Chondrocyte (in vitro differentiated cells): ENCODE measurements at regions not wholly inside any gene's neighbourhood (a gene's known extent, or its start where the extent isn't known, plus 50 kb on each side); places are given as distances from the start of the nearest gene placed in this dataset.

Experiments
- DNase-seq: peaks from one replicate; pipeline ENCODE4 v3.0.0; 2021; ENCODE audit warnings: mixed read lengths, low spot score
- H3K27ac Mint-ChIP-seq: one replicate; pipeline ENCODE4 v1.8.0; 2021; ENCODE audit warnings: mild to moderate bottlenecking, moderate library complexity, mixed read lengths; ENCODE audit not compliant: unreplicated experiment
- H3K27me3 Mint-ChIP-seq: 2 replicates; pipeline ENCODE4 v1.8.0; 2021; ENCODE audit warnings: low read depth, mixed read lengths
- H3K36me3 Mint-ChIP-seq: 2 replicates; pipeline ENCODE4 v1.8.0; 2021; ENCODE audit warnings: low read depth, mixed read lengths
- H3K4me1 Mint-ChIP-seq: 2 replicates; pipeline ENCODE4 v1.8.0; 2021; ENCODE audit warnings: low read depth, mild to moderate bottlenecking, mixed read lengths
- H3K4me3 Mint-ChIP-seq: one replicate; pipeline ENCODE4 v1.8.0; 2021; ENCODE audit warnings: mild to moderate bottlenecking, moderate library complexity, mixed read lengths; ENCODE audit not compliant: unreplicated experiment
- H3K9me3 Mint-ChIP-seq: 2 replicates; pipeline ENCODE4 v1.8.0; 2021; ENCODE audit warnings: low read depth, mixed read lengths
- CTCF ChIP-seq: fragments of 200-600 bp; sonication (generic); IDR thresholded peaks from 2 replicates; pipeline ENCODE4 v1.5.0; 2021; ENCODE audit warnings: antibody characterized with exemption, mild to moderate bottlenecking, moderate library complexity

GRCh38 chr11:8765294-8765693 is 82.7 kb downstream of the RPL27A start:
- Mint-ChIP-seq H3K4me3 (no peak overlapping the region), H3K9me3 (no peaks in the 10 kb centered on the region), H3K36me3 (peaks cover 2% of the 10 kb centered on the region), H3K4me1 (peaks cover 61% of the 10 kb centered on the region), H3K27ac (peak overlapping the region; percentile 91), H3K27me3 (no peaks in the 10 kb centered on the region)
- no peak for DNase-seq
- TF ChIP-seq CTCF = no peak

GRCh38 chr11:8766043-8766987 is 83.7 kb downstream of the RPL27A start:
- no peaks in the 10 kb centered on the region for H3K27me3 Mint-ChIP-seq
- no peak overlapping the region for H3K4me3 Mint-ChIP-seq
- H3K36me3 Mint-ChIP-seq = peaks cover 2% of the 10 kb centered on the region
- H3K9me3 Mint-ChIP-seq = no peaks in the 10 kb centered on the region
- peaks cover 68% of the 10 kb centered on the region for H3K4me1 Mint-ChIP-seq
- TF ChIP-seq CTCF = peak; percentile 18
- DNase-seq = no peak
- H3K27ac Mint-ChIP-seq = peak overlapping the region; percentile 80

GRCh38 chr11:8766988-8767374 is 84.4 kb downstream of the RPL27A start:
- no peak for DNase-seq
- Mint-ChIP-seq H3K4me3 (no peak overlapping the region), H3K4me1 (peaks cover 75% of the 10 kb centered on the region), H3K27me3 (no peaks in the 10 kb centered on the region), H3K27ac (peak overlapping the region; percentile 80), H3K9me3 (no peaks in the 10 kb centered on the region), H3K36me3 (peaks cover 2% of the 10 kb centered on the region)
- TF ChIP-seq CTCF = no peak

- Mint-ChIP-seq H3K9me3 (no peaks in the 10 kb centered on the region), H3K36me3 (peaks cover 2% of the 10 kb centered on the region), H3K4me3 (no peak overlapping the region), H3K27ac (peak overlapping the region; percentile 80), H3K4me1 (peaks cover 81% of the 10 kb centered on the region), H3K27me3 (no peaks in the 10 kb centered on the region)
- DNase-seq = no peak
- no peak for TF ChIP-seq CTCF
Observed at GRCh38 chr11:8767466-8768142, 85.0 kb downstream of the RPL27A start.

- Mint-ChIP-seq H3K9me3 (no peaks in the 10 kb centered on the region), H3K27ac (peak overlapping the region; percentile 88), H3K27me3 (no peaks in the 10 kb centered on the region), H3K36me3 (no peaks in the 10 kb centered on the region), H3K4me3 (no peak overlapping the region), H3K4me1 (peaks cover 81% of the 10 kb centered on the region)
- TF ChIP-seq CTCF = peak; percentile 72
- no peak for DNase-seq
Observed at GRCh38 chr11:8768625-8769333, 86.2 kb downstream of the RPL27A start.
